ENCODE measurements at regions not wholly inside any gene's neighbourhood (a gene's known extent, or its start where the extent isn't known, plus 50 kb on each side); places are given as distances from the start of the nearest gene placed in this dataset.

DNA sequence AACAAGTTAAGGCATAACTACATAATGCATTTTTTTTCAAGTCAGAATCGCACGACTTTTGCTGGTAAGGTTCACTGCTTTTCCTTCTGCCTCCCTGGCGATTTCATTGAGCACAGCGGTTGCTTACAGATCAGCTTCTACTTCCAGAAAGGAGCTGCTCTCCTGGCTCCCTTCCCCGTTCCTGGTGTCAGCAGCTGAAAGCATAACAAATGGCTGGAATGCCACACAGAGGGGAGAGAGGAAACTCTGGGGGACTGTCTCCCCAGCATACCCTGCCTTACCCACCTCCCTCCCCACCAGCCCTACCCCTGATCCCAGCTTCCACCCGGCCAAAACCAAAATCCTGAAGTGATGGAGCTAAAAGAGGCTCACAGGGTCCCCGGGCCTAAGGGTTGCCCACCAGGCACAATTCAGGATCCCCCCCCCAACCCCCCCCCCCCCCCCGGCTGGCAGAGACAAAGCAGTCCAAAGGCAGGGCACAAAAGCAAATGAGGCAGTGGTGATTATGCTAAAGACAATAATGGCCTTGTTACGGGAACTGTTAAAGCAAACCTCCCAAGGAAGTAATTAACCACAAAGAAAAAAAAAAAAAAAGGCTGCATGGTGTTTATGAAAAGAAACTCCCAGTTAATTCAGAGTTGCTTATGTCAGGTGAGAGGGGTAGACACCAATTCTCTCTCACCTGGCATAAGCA lies 126.1 kb upstream of the WWC1 start:
- Histone ChIP-seq H2AFZ (ENCODE audit: insufficient read depth, low read length, poor library complexity) (no peak overlapping the region), H4K12ac (ENCODE audit: low read depth, low read length) (no peak overlapping the region), H2BK120ac (ENCODE audit: insufficient read depth, low read length, poor library complexity) (no peak overlapping the region), H4K91ac (ENCODE audit: low read depth, low read length) (no peak overlapping the region), H2BK12ac (ENCODE audit: low read length) (no peak overlapping the region), H3K9me3 (ENCODE audit: insufficient read depth, low read depth, low read length) (no peaks in the 10 kb centered on the region), H3K4me2 (ENCODE audit: low read length) (no peak overlapping the region), H3K14ac (ENCODE audit: low read length) (no peak overlapping the region), H3K23ac (ENCODE audit: low read length) (no peak overlapping the region), H3K79me2 (ENCODE audit: control insufficient read depth, insufficient read depth, low read length, poor library complexity) (no peaks in the 10 kb centered on the region), H3K36me3 (ENCODE audit: control insufficient read depth in 1 of 2, insufficient read depth in 2 of 2, low read length in 2 of 2) (no peaks in the 10 kb centered on the region), H3K9ac (ENCODE audit: low read length) (no peak overlapping the region), H2BK5ac (ENCODE audit: low read depth, low read length, poor library complexity) (no peak overlapping the region), H3K27ac (ENCODE audit: low read depth, low read length) (no peak overlapping the region), H3K18ac (ENCODE audit: low read length) (no peak overlapping the region), H3K4me3 (ENCODE audit: low read depth, low read length) (no peak overlapping the region), H4K8ac (ENCODE audit: low read depth, low read length) (no peak overlapping the region), H2AK5ac (ENCODE audit: low read length) (no peak overlapping the region), H3K79me1 (ENCODE audit: low read length) (no peaks in the 10 kb centered on the region), H3K4me1 (ENCODE audit: control insufficient read depth in 1 of 2, insufficient read depth in 2 of 2, low read length in 2 of 2) (no peaks in the 10 kb centered on the region), H3K27me3 (ENCODE audit: insufficient read depth, low read length) (no peaks in the 10 kb centered on the region), H3K4ac (ENCODE audit: low read depth, low read length) (no peak overlapping the region)
- no CpG with 5 or more reads among the region's 9 CpGs for WGBS (ENCODE audit: extremely low coverage, insufficient coverage, insufficient read length)
- no peak for DNase-seq

DNA sequence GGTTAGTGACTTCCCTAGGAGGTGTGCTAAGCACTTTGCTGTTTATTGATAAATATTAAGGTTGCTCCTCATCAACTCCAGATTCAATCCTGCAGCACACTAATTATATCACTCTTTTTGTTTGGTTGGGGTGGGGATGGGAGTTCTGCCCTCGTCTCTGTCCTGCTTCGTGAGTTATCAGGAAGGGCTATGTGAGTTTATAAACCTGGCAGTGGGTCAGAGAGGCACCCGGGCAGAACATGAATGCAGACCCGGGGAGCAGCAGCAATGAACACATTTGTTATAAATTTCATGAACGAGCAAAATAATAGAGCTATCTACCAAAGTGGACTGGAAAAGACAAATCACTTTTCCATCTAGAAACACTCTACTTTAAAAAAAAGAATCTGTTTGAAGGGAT lies 125.5 kb upstream of the WWC1 start:
- H3K23ac ChIP-seq (ENCODE audit: low read length), result no peak overlapping the region
- no peak overlapping the region for H4K12ac ChIP-seq (ENCODE audit: low read depth, low read length)
- no peak overlapping the region for H2AK5ac ChIP-seq (ENCODE audit: low read length)
- H3K4ac ChIP-seq (ENCODE audit: low read depth, low read length), result no peak overlapping the region
- H2BK120ac ChIP-seq (ENCODE audit: insufficient read depth, low read length, poor library complexity), result no peak overlapping the region
- no peak overlapping the region for H2AFZ ChIP-seq (ENCODE audit: insufficient read depth, low read length, poor library complexity)
- no peak overlapping the region for H2BK5ac ChIP-seq (ENCODE audit: low read depth, low read length, poor library complexity)
- no peaks in the 10 kb centered on the region for H3K79me2 ChIP-seq (ENCODE audit: control insufficient read depth, insufficient read depth, low read length, poor library complexity)
- no peak overlapping the region for H3K9ac ChIP-seq (ENCODE audit: low read length)
- H3K4me3 ChIP-seq (ENCODE audit: low read depth, low read length), result no peak overlapping the region
- H3K4me1 ChIP-seq (ENCODE audit: control insufficient read depth in 1 of 2, insufficient read depth in 2 of 2, low read length in 2 of 2), result no peaks in the 10 kb centered on the region
- no peak overlapping the region for H4K91ac ChIP-seq (ENCODE audit: low read depth, low read length)
- DNase-seq, result no peak
- no peaks in the 10 kb centered on the region for H3K9me3 ChIP-seq (ENCODE audit: insufficient read depth, low read depth, low read length)
- no peak overlapping the region for H3K14ac ChIP-seq (ENCODE audit: low read length)
- no peaks in the 10 kb centered on the region for H3K36me3 ChIP-seq (ENCODE audit: control insufficient read depth in 1 of 2, insufficient read depth in 2 of 2, low read length in 2 of 2)
- no peak overlapping the region for H2BK12ac ChIP-seq (ENCODE audit: low read length)
- no peak overlapping the region for H3K27ac ChIP-seq (ENCODE audit: low read depth, low read length)
- no peaks in the 10 kb centered on the region for H3K79me1 ChIP-seq (ENCODE audit: low read length)
- H3K4me2 ChIP-seq (ENCODE audit: low read length), result no peak overlapping the region
- WGBS (ENCODE audit: extremely low coverage, insufficient coverage, insufficient read length), result no CpG with 5 or more reads among the region's 5 CpGs
- H4K8ac ChIP-seq (ENCODE audit: low read depth, low read length), result no peak overlapping the region
- H3K27me3 ChIP-seq (ENCODE audit: insufficient read depth, low read length), result no peaks in the 10 kb centered on the region
- H3K18ac ChIP-seq (ENCODE audit: low read length), result no peak overlapping the region

DNA sequence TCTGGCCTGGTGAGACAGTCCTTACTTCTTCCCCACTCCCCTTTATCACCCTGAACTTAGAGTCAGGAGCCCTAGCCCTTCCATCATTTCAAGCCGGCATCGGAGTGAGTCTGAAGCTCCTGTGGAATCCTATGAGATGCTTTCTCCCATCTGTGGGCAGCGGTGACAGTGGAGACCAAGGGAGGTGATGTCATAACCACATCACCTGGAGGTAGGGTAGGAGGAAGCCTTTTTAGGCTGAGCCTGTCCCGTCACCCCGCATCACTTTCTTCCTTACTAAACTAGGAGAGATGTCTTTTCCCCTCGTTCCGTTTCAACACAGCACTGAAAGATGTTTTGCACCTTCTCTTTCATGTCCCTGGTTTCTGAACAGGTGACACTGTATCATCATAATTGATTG lies 124.1 kb upstream of the WWC1 start:
- Histone ChIP-seq H2AFZ (ENCODE audit: insufficient read depth, low read length, poor library complexity) (no peak overlapping the region), H3K9me3 (ENCODE audit: insufficient read depth, low read depth, low read length) (peaks cover 2% of the 10 kb centered on the region), H3K4me2 (ENCODE audit: low read length) (no peak overlapping the region), H3K18ac (ENCODE audit: low read length) (no peak overlapping the region), H3K4me1 (ENCODE audit: control insufficient read depth in 1 of 2, insufficient read depth in 2 of 2, low read length in 2 of 2) (no peaks in the 10 kb centered on the region), H2BK120ac (ENCODE audit: insufficient read depth, low read length, poor library complexity) (no peak overlapping the region), H3K23ac (ENCODE audit: low read length) (no peak overlapping the region), H3K27ac (ENCODE audit: low read depth, low read length) (no peak overlapping the region), H2BK5ac (ENCODE audit: low read depth, low read length, poor library complexity) (no peak overlapping the region), H2AK5ac (ENCODE audit: low read length) (no peak overlapping the region), H3K79me2 (ENCODE audit: control insufficient read depth, insufficient read depth, low read length, poor library complexity) (no peaks in the 10 kb centered on the region), H4K12ac (ENCODE audit: low read depth, low read length) (no peak overlapping the region), H3K4ac (ENCODE audit: low read depth, low read length) (no peak overlapping the region), H4K8ac (ENCODE audit: low read depth, low read length) (no peak overlapping the region), H3K79me1 (ENCODE audit: low read length) (no peaks in the 10 kb centered on the region), H3K9ac (ENCODE audit: low read length) (no peak overlapping the region), H3K36me3 (ENCODE audit: control insufficient read depth in 1 of 2, insufficient read depth in 2 of 2, low read length in 2 of 2) (no peaks in the 10 kb centered on the region), H3K14ac (ENCODE audit: low read length) (no peak overlapping the region), H3K27me3 (ENCODE audit: insufficient read depth, low read length) (no peaks in the 10 kb centered on the region), H4K91ac (ENCODE audit: low read depth, low read length) (no peak overlapping the region), H3K4me3 (ENCODE audit: low read depth, low read length) (no peak overlapping the region), H2BK12ac (ENCODE audit: low read length) (no peak overlapping the region)
- DNase-seq, result no peak
- no CpG with 5 or more reads among the region's 7 CpGs for WGBS (ENCODE audit: extremely low coverage, insufficient coverage, insufficient read length)

DNA sequence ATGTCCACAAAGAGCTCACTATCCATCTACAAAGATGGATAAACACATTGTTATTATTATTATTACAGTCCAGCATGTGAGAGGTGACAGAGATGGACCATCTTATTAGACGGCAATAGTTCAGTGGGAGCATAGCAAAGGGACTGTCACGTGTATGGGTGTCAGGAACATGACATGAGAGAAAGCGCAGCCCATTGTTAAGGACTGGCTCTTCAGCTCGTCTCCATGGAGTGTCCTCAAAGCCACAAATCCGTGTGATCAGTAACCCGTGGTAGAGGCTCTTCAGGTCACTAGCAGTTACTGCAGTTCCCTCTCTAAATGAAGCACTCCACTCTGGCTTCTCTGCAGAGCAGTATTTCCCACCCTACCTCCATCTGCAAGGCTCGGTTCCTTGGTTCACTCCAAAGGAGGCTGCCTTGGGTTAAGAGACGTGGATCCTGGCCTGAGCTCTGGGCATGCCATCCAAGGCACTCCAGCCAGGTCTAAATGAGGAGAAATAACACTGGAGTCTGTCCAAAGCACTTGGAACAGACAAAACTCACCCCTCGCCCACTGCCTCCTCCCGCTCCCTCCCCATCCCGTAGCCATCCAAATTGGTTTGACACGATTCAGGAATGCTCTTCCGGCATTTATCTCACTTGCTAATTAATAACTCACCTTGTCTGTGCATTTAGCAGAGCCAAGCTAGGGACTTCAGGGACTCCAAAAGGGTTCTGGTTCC lies 122.3 kb upstream of the WWC1 start:
- Histone ChIP-seq H3K79me2 (ENCODE audit: control insufficient read depth, insufficient read depth, low read length, poor library complexity) (no peaks in the 10 kb centered on the region), H3K4ac (ENCODE audit: low read depth, low read length) (no peak overlapping the region), H2AFZ (ENCODE audit: insufficient read depth, low read length, poor library complexity) (no peak overlapping the region), H4K91ac (ENCODE audit: low read depth, low read length) (no peak overlapping the region), H3K4me1 (ENCODE audit: control insufficient read depth in 1 of 2, insufficient read depth in 2 of 2, low read length in 2 of 2) (no peaks in the 10 kb centered on the region), H3K27ac (ENCODE audit: low read depth, low read length) (no peak overlapping the region), H2BK5ac (ENCODE audit: low read depth, low read length, poor library complexity) (no peak overlapping the region), H3K4me2 (ENCODE audit: low read length) (no peak overlapping the region), H3K27me3 (ENCODE audit: insufficient read depth, low read length) (no peaks in the 10 kb centered on the region), H3K9ac (ENCODE audit: low read length) (no peak overlapping the region), H3K4me3 (ENCODE audit: low read depth, low read length) (no peak overlapping the region), H2AK5ac (ENCODE audit: low read length) (no peak overlapping the region), H3K9me3 (ENCODE audit: insufficient read depth, low read depth, low read length) (peaks cover 2% of the 10 kb centered on the region), H3K14ac (ENCODE audit: low read length) (no peak overlapping the region), H3K23ac (ENCODE audit: low read length) (no peak overlapping the region), H3K18ac (ENCODE audit: low read length) (no peak overlapping the region), H2BK12ac (ENCODE audit: low read length) (no peak overlapping the region), H3K36me3 (ENCODE audit: control insufficient read depth in 1 of 2, insufficient read depth in 2 of 2, low read length in 2 of 2) (no peaks in the 10 kb centered on the region), H4K8ac (ENCODE audit: low read depth, low read length) (no peak overlapping the region), H3K79me1 (ENCODE audit: low read length) (no peaks in the 10 kb centered on the region), H2BK120ac (ENCODE audit: insufficient read depth, low read length, poor library complexity) (no peak overlapping the region), H4K12ac (ENCODE audit: low read depth, low read length) (no peak overlapping the region)
- WGBS (ENCODE audit: extremely low coverage, insufficient coverage, insufficient read length), result no CpG with 5 or more reads among the region's 13 CpGs
- DNase-seq, result no peak

All from trophoblast cell (in vitro differentiated cells and primary cell).